Right cardiac atrium (tissue), 5 donors: ENCODE measurements at regions not wholly inside any gene's neighbourhood (a gene's known extent, or its start where the extent isn't known, plus 50 kb on each side); places are given as distances from the start of the nearest gene placed in this dataset.
"Not testable (repeated sequence)": the region's sequence is repeated elsewhere in the genome, so short reads cannot be mapped to it uniquely, and the experiment has no call there.

Experiments
- ATAC-seq, 2 donors: fragments of 200-7000 bp; cut with Tn5 transposase; one replicate each; pipeline versions ENCODE4 v1.8.0 to v1.9.1; 2020; ENCODE audit warnings: moderate library complexity in 2 of 2, mild to moderate bottlenecking in 1 of 2
- DNase-seq, 3 donors: peaks; one replicate each; pipeline ENCODE4 v3.0.0-alpha.2; 2020
- H3K27ac ChIP-seq: one replicate; pipeline ENCODE4 v1.5.1; 2013; ENCODE audit warnings: mild to moderate bottlenecking, low read length, control low read depth, moderate library complexity
- H3K27me3 ChIP-seq: one replicate; pipeline ENCODE4 v1.6.1; 2013; ENCODE audit not compliant: control insufficient read depth, insufficient read depth
- H3K4me1 ChIP-seq: one replicate; pipeline ENCODE4 v1.6.1; 2013; ENCODE audit warnings: low read length; ENCODE audit not compliant: control insufficient read depth, insufficient read depth
- H3K4me3 ChIP-seq: one replicate; pipeline ENCODE4 v1.5.1; 2013; ENCODE audit warnings: low read length, control low read depth
- H3K9me3 ChIP-seq: one replicate; pipeline ENCODE4 v1.6.1; 2013; ENCODE audit warnings: low read length; ENCODE audit not compliant: control insufficient read depth
- WGBS: extraction: QIAGEN DNeasy Blood & Tissue Kit; methylation state at CpG from one replicate; pipeline ENCODE4 v1.1.7; 2013; 5-methylcytosine and 5-hydroxymethylcytosine counted together
- intact Hi-C, 4 donors: fragments of 100-400 bp; cut with DNase I; formaldehyde crosslinking; loops; one replicate each; pipeline versions ENCODE4 v1.11.0 to v1.14.0; 2022 to 2023
- donor health status: healthy with polysubstance abuse.
- donor health status: DM: no; HTN: yes; CAD: no.
- donor health status: DM: no; HTN: no; CAD: no.
- donor health status: DM: no; HTN: yes; CAD: no; lungs with severe emphysema.
- donor health status: DM: yes; HTN: yes; CAD: no.

DNA sequence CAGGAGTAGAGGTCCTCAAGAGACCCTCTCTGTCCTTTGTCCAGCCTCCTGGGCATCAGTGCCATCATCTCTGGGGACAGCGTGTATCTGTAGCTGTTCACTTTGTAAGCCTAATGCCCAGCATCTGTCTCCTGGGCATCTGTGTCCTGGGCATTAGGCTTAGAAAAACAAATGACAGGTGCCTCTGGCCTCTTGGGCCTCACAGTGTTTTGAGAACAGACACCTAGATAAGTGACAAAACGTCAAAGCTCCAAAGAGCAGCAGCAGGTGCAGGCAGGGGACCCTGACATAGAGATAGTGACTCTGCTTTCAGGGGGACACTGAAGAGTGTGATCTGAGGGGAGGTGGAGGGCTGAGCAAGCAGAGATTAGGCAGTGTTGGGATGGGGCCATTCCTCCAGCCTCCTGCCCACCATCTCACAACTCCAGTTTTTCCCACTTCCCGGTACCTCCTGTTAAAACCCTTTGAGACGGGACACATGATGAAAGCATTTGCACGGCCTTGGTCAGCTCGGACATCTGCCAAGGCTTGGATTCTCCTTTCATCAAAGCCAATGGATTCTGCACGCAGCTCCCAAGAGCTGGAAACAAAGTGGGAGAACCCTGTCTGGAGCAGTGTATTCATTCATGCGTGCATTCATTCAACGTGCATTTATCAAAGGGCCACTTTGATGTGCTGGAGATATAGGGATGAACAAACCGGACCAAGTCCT, 55.5 kb upstream of the CD93 start:
- ATAC-seq (no peak), DNase-seq (no peak)
- Histone ChIP-seq H3K27me3 (no peaks in the 10 kb centered on the region), H3K4me1 (no peaks in the 10 kb centered on the region), H3K27ac (no peak overlapping the region), H3K9me3 (no peaks in the 10 kb centered on the region), H3K4me3 (no peak overlapping the region)
- WGBS: 83% methylated on average over 10 of the region's 10 CpGs
- intact Hi-C loops: no loop called here

DNA sequence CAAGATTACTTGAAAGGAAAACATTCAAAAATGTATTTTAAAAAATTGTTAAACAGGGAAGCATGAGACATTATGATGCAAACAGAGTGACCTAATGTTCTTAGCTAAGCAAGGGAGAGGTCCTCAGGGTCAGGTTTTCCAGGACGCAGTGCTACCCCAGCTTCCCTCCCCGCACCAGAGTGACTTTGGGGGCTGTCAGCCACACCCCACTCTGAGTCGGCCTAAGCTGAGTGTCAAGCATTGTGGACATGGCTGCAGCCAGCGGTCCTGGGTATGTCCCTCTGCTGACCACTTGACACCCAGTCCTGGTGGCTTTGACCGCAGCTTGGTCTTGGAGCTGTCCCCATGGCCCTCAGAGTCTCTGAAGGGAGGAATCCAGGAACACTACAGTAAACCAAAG, 54.9 kb upstream of the CD93 start:
- H3K4me3 ChIP-seq: no peak overlapping the region
- ATAC-seq: no peak
- no peaks in the 10 kb centered on the region for H3K27me3 ChIP-seq
- H3K27ac ChIP-seq: no peak overlapping the region
- WGBS: 92% methylated on average over 5 of the region's 5 CpGs
- intact Hi-C loops: no loop called here
- H3K4me1 ChIP-seq: no peaks in the 10 kb centered on the region
- DNase-seq: peak in 2 of 3 donors; percentile 38 to 49
- no peaks in the 10 kb centered on the region for H3K9me3 ChIP-seq

DNA sequence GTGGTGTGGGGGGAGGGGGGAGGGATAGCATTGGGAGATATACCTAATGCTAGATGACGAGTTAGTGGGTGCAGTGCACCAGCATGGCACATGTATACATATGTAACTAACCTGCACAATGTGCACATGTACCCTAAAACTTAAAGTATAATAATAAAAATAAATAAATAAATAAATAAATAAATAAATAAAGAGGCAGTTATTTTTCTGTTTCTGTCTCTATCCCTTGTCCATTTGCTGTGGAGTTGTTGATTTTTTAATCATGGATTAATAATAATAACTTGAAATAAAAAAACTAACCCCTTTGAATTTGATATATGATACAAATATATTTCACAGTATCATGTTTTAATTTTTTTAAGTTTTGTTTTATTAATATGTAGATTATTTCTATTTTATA, 53.9 kb upstream of the CD93 start:
- 88% methylated on average over 1 of the region's 1 CpG for WGBS
- H3K27me3 ChIP-seq, intact Hi-C loops, DNase-seq, ATAC-seq, H3K27ac ChIP-seq, H3K9me3 ChIP-seq, H3K4me3 ChIP-seq, H3K4me1 ChIP-seq: not testable (repeated sequence)

DNA sequence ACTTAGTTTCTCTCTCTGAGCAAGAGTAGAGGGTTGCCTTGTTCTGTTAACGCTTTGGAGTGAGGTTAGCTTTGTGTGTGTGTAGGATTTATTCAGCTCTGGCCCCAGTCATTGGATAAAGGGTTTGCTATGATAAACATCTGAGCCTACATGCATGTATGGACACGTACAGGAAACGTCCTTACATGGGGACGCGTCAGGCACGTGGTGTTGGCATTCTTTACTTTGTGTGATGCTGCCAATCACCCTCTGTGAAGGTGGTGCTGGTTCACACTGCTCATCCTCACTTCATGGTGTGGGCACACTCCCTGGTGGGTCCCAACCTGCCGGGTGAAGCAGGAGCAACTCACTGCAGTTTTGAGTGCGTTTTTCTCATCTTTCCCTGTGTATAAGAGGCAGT, 53.4 kb upstream of the CD93 start:
- WGBS: 78% methylated on average over 8 of the region's 8 CpGs
- no peak for ATAC-seq
- peak in 1 of 3 donors; percentile 22 for DNase-seq
- H3K4me3 ChIP-seq: no peak overlapping the region
- H3K27me3 ChIP-seq: no peaks in the 10 kb centered on the region
- intact Hi-C loops: no loop called here
- no peaks in the 10 kb centered on the region for H3K9me3 ChIP-seq
- H3K27ac ChIP-seq: no peak overlapping the region
- no peaks in the 10 kb centered on the region for H3K4me1 ChIP-seq

DNA sequence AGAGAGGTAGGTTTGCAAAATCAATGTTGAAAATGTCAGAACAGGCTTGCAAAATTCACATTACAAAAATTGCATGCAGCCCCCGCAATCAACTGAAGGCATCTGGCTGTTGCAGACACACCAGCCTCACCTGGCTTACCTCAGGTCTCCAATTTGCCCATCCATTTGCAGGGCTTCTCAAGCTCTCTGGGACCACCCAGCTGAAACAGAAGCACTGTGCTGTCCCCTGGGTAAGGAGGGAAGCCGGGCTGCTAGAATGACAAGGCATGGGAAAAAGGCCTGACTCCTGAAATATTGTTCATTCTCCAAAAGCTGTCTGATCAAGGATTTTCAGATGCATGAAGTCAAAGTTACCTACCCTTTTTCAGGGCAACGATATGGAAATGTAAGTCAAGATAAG, 52.6 kb upstream of the CD93 start:
- intact Hi-C loops: no loop called here
- DNase-seq (no peak), ATAC-seq (no peak)
- whole genome bisulfite sequencing: 82% methylated on average over 3 of the region's 3 CpGs
- H3K4me1 ChIP-seq: peaks cover under 1% of the 10 kb centered on the region
- no peak overlapping the region for H3K27ac ChIP-seq
- no peaks in the 10 kb centered on the region for H3K27me3 ChIP-seq
- H3K4me3 ChIP-seq: no peak overlapping the region
- H3K9me3 ChIP-seq: no peaks in the 10 kb centered on the region

DNA sequence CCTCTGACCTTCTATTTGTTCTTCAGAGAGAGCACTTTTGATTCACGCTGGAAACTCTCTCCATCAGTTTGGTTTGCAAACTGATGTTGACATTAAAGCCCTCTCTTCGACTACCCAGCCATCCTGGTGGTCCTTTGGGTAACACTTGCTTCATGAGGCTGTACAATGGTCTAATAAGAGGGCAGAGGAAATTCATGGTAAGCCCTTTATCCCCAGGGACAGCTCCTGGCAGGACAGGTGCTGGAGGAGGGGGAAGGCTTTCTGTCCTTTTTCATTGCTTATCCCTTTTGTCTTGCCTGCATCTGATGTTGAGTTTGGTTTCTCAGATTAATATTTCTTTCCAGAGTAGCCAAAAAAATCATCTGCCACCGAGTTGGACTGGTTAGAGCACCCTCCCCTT, 52.1 kb upstream of the CD93 start:
- WGBS: 89% methylated on average over 3 of the region's 3 CpGs
- Histone ChIP-seq H3K4me1 (peaks cover 3% of the 10 kb centered on the region), H3K9me3 (no peaks in the 10 kb centered on the region), H3K4me3 (no peak overlapping the region), H3K27ac (no peak overlapping the region), H3K27me3 (no peaks in the 10 kb centered on the region)
- no peak for ATAC-seq
- DNase-seq: no peak
- intact Hi-C loops: no loop called here

DNA sequence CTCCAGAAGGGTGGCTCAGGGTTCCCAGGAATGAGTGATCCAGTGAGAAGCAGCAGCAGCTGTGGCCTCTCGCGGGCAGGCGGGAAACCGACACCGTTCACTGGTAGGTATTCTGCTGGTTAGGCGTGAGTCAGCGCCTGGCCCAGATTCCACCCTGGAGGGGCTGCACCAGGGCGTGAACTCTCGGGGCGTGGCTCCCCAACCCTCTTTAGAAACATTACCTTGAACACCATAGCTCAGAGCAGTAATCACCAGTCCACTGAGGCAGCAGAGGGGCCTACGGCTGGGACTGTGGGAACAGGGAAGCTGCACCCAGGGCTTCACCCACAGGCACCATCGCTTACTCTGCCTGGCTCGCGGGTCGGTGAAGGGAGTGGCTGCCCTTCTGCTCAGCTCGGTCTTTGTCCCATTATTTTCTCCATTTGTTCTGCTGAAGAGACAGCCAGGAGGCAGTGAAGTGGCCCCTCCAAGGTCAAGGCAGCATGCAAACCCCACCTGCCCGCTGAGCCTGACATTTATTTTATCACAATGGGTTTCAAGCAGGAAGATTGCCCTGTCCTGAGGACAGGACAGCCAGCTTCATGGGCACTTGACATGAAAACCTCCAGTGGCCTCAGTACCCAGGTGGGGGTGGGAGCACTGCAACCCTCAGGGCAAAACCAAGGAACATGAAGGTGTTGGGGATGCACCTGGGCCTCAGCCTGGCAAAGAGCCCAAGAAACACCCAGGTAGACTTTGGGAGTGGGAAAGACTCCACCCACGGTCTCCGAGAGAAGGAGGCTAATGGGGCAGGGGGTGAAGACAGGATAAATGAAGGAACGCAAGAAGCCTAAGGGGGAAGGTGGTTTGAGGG, 51.0 kb upstream of the CD93 start:
- ATAC-seq (no peak), DNase-seq (peak in 1 of 3 donors; percentile 48)
- no peaks in the 10 kb centered on the region for H3K27me3 ChIP-seq
- H3K4me1 ChIP-seq: peaks cover 8% of the 10 kb centered on the region
- intact Hi-C loops: no loop called here
- no peaks in the 10 kb centered on the region for H3K9me3 ChIP-seq
- WGBS: 96% methylated on average over 20 of the region's 20 CpGs
- H3K4me3 ChIP-seq: no peak overlapping the region
- no peak overlapping the region for H3K27ac ChIP-seq

DNA sequence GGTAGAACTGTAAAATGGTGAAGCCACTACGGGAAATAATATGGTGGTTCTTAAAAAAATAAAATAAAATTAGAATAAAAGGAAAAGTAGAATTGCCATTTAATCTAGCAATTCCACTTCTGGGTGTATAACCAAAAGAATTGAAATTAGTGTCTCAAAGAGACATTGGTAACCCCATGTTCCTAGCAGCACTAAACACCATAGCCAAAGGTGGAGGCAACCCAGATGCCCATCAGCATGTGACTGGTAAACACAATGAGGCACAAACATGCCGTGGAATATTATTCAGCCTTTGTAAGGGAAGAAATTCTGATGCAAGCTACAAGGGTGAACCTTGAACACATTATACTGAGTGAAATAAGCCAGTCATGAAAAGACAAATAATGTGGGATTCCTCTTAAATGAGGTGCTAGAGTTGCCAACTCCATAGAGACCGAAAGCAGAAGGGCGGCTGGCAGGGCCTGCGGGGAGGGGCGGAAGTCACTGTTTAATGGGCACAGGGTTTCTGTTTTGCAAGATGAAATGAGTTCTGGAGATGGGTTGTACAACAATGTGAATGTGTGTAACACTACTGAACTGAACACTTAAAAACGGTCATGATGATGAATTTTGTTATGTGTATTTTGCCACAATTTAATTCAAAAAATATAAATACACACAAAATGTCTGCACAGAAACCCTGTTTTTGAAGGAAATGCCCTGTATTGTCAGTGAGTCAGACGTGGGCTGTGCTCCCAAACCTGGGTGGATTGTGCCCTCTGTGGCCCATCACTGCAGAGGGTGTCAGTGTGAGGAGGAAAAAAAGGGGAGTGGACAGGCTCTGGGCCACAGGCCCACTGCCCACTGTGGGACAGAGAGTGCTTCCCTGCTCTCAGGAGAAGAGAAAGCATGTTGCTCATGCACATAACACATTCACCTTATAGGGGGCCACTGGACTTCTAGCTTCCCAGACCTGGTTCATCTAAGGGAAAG, 49.6 kb upstream of the CD93 start:
- 88% methylated on average over 8 of the region's 8 CpGs for WGBS
- no peak overlapping the region for H3K4me3 ChIP-seq
- H3K4me1 ChIP-seq: peaks cover 9% of the 10 kb centered on the region
- intact Hi-C loops: no loop called here
- peak in 2 of 3 donors; percentile 75 to 78 for DNase-seq
- H3K9me3 ChIP-seq: no peaks in the 10 kb centered on the region
- no peak overlapping the region for H3K27ac ChIP-seq
- ATAC-seq: no peak
- no peaks in the 10 kb centered on the region for H3K27me3 ChIP-seq
